ENCODE measurements at regions not wholly inside any gene's neighbourhood (a gene's known extent, or its start where the extent isn't known, plus 50 kb on each side); places are given as distances from the start of the nearest gene placed in this dataset.
A peak's percentile ranks its signal among the peaks of the same experiment; 100 is the strongest.

DNA sequence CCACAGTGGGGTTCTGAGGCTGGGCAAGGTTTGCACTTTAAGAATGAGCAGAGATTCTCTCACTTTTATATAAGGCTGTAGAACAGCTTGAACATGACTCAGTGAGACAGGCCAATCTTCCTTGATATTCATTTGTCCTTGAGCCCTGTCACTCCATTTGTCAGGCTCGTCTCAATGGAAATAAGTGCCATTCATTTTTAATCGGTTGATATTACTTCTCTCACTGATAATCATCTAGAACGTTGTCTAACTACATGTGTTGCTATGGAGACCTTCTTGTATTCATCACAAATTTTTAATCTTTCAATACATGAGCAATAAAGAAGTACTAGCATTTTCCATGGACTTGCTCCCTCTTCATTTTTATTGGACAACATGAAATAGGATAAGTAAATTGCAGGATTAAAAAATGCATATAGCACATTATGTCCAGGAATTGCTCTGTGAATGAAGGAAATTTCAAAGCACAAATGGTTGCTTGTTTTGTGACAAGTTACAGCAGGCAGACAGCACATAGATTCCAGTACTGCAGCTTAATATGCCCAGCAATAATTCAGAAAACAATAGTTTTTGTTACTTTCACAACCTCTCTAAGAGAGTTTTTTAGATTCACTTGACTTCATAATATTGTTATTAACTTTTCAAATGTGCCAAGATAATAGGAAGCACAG lies 1178.4 kb upstream of the ATXN8OS start:
- Histone ChIP-seq H3K9me3 (replicated peaks) (no peaks in the 10 kb centered on the region), H3K27me3 (ENCODE audit: low read depth) (no peaks in the 10 kb centered on the region), H3K27ac (replicated peaks) (no peak overlapping the region), H3K4me3 (no peak overlapping the region), H3K4me1 (no peaks in the 10 kb centered on the region), H3K36me3 (no peaks in the 10 kb centered on the region)
- intact Hi-C loops (cut with micrococcal nuclease): no loop called here
- DNase-seq: no peak
- no peak for TF ChIP-seq CTCF (IDR thresholded peaks at IDR 0.05; ENCODE audit: borderline replicate concordance)

GRCh38 chr13:68927387-68928026 lies 1180.1 kb upstream of the ATXN8OS start:
- Histone ChIP-seq H3K27ac (replicated peaks) (no peak overlapping the region), H3K27me3 (ENCODE audit: low read depth) (no peaks in the 10 kb centered on the region), H3K36me3 (no peaks in the 10 kb centered on the region), H3K4me1 (no peaks in the 10 kb centered on the region), H3K4me3 (no peak overlapping the region), H3K9me3 (replicated peaks) (no peaks in the 10 kb centered on the region)
- intact Hi-C loops (cut with micrococcal nuclease): no loop called here
- DNase-seq: no peak
- peak; percentile 53 for TF ChIP-seq CTCF (IDR thresholded peaks at IDR 0.05; ENCODE audit: borderline replicate concordance)

GRCh38 chr13:68923995-68924394 lies 1183.6 kb upstream of the ATXN8OS start:
- Histone ChIP-seq H3K27me3 (ENCODE audit: low read depth) (no peaks in the 10 kb centered on the region), H3K9me3 (replicated peaks) (no peaks in the 10 kb centered on the region), H3K27ac (replicated peaks) (no peak overlapping the region), H3K36me3 (no peaks in the 10 kb centered on the region), H3K4me1 (no peaks in the 10 kb centered on the region), H3K4me3 (no peak overlapping the region)
- no peak for DNase-seq
- TF ChIP-seq CTCF (IDR thresholded peaks at IDR 0.05; ENCODE audit: borderline replicate concordance): no peak
- intact Hi-C loops (cut with micrococcal nuclease): no loop called here

GRCh38 chr13:68908879-68909278 lies 1198.7 kb upstream of the ATXN8OS start:
- intact Hi-C loops (cut with micrococcal nuclease): no loop called here
- Histone ChIP-seq H3K27ac (replicated peaks) (no peak overlapping the region), H3K4me3 (no peak overlapping the region), H3K4me1 (no peaks in the 10 kb centered on the region), H3K36me3 (no peaks in the 10 kb centered on the region), H3K9me3 (replicated peaks) (peaks cover 58% of the 10 kb centered on the region), H3K27me3 (ENCODE audit: low read depth) (no peaks in the 10 kb centered on the region)
- no peak for DNase-seq
- no peak for TF ChIP-seq CTCF (IDR thresholded peaks at IDR 0.05; ENCODE audit: borderline replicate concordance)

- no peak overlapping the region for H3K4me3 ChIP-seq
- peaks cover 36% of the 10 kb centered on the region for H3K9me3 ChIP-seq (replicated peaks)
- H3K4me1 ChIP-seq: no peaks in the 10 kb centered on the region
- H3K27me3 ChIP-seq (ENCODE audit: low read depth): no peaks in the 10 kb centered on the region
- TF ChIP-seq CTCF (IDR thresholded peaks at IDR 0.05; ENCODE audit: borderline replicate concordance): no peak
- intact Hi-C loops (cut with micrococcal nuclease): no loop called here
- no peak for DNase-seq
- no peak overlapping the region for H3K27ac ChIP-seq (replicated peaks)
- no peaks in the 10 kb centered on the region for H3K36me3 ChIP-seq
Observed at GRCh38 chr13:68905186-68905585, 1202.4 kb upstream of the ATXN8OS start.
